IMR-90 (cell line): ENCODE measurements at regions not wholly inside any gene's neighbourhood (a gene's known extent, or its start where the extent isn't known, plus 50 kb on each side); places are given as distances from the start of the nearest gene placed in this dataset.

ENCODE experiments used
- BHLHE40 ChIP-seq: fragments of 150-350 bp; IDR thresholded peaks from 2 replicates; pipeline ENCODE4 v1.6.1; 2016; ENCODE audit warnings: mild to moderate bottlenecking, low read depth, low read length
- CEBPB ChIP-seq: IDR thresholded peaks from 2 replicates; pipeline ENCODE4 v1.6.1; 2012; ENCODE audit warnings: low read depth, low read length, improper control_type of control experiment
- FOS ChIP-seq: fragments of 150-350 bp; IDR thresholded peaks from 2 replicates; pipeline ENCODE4 v1.6.1; 2016; ENCODE audit warnings: low read depth, low read length
- MAZ ChIP-seq: IDR thresholded peaks from 2 replicates; pipeline ENCODE4 v1.6.1; 2012; ENCODE audit warnings: low read depth, mild to moderate bottlenecking, low read length, improper control_type of control experiment, moderate library complexity, borderline replicate concordance
- MXI1 ChIP-seq: IDR thresholded peaks from 2 replicates; pipeline ENCODE4 v1.6.1; 2012; ENCODE audit warnings: low read depth, mild to moderate bottlenecking, low read length, moderate library complexity, borderline replicate concordance
- NFE2L2 ChIP-seq: fragments of 150-350 bp; IDR thresholded peaks from 2 replicates; pipeline ENCODE4 v1.6.1; 2016; ENCODE audit warnings: low read depth, mild to moderate bottlenecking, low read length
- POLR2A ChIP-seq: IDR thresholded peaks from 2 replicates; pipeline ENCODE4 v1.6.1; 2012; ENCODE audit warnings: mild to moderate bottlenecking, low read depth, low read length
- RAD21 ChIP-seq: IDR thresholded peaks from 2 replicates; pipeline ENCODE4 v1.6.1; 2012; ENCODE audit warnings: low read length, improper control_type of control experiment
- RFX5 ChIP-seq: IDR thresholded peaks from 2 replicates; pipeline ENCODE4 v1.8.0; 2012; ENCODE audit warnings: low read depth, mild to moderate bottlenecking, low read length, moderate library complexity
- TF ChIP-seq, protein P1 (sequence below): fragments of 150-350 bp; IDR thresholded peaks from 2 replicates; pipeline ENCODE4 v1.6.1; 2017; ENCODE audit warnings: mild to moderate bottlenecking, antibody characterized with exemption, low read length, low read depth
- TF ChIP-seq, protein P2 (sequence below): conservative IDR thresholded peaks from 2 replicates; pipeline ENCODE4 v1.5.1; 2012; ENCODE audit warnings: mild to moderate bottlenecking, low read depth, low read length, improper control_type of control experiment

DNA sequence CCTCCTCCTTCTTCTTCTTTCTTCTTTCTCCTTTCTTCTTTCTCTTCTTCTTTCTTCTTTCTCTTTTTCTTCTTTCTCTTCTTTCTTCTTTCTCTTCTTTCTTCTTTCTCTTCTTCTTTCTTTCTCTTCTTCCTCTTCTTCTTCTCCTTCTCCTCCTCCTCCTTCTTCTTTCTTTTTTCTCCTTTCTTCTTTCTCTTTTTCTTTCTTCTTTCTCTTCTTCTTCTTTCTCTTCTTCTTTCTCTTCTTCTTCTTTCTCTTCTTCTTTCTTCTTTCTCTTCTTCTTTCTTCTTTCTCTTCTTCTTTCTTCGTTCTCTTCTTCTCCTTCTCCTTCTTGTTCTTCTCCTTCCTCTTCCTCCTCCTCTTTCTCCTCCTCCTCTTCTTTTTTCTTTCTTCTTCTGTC lies 1230.7 kb upstream of the USP15 start:
- TF ChIP-seq MXI1 (no peak), NFE2L2 (no peak), BHLHE40 (no peak), MAZ (no peak), POLR2A (no peak), RAD21 (no peak), CEBPB (no peak), RFX5 (no peak), FOS (no peak)
- TF ChIP-seq, protein P1, sequence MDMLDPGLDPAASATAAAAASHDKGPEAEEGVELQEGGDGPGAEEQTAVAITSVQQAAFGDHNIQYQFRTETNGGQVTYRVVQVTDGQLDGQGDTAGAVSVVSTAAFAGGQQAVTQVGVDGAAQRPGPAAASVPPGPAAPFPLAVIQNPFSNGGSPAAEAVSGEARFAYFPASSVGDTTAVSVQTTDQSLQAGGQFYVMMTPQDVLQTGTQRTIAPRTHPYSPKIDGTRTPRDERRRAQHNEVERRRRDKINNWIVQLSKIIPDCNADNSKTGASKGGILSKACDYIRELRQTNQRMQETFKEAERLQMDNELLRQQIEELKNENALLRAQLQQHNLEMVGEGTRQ: no peak
- TF ChIP-seq, protein P2, sequence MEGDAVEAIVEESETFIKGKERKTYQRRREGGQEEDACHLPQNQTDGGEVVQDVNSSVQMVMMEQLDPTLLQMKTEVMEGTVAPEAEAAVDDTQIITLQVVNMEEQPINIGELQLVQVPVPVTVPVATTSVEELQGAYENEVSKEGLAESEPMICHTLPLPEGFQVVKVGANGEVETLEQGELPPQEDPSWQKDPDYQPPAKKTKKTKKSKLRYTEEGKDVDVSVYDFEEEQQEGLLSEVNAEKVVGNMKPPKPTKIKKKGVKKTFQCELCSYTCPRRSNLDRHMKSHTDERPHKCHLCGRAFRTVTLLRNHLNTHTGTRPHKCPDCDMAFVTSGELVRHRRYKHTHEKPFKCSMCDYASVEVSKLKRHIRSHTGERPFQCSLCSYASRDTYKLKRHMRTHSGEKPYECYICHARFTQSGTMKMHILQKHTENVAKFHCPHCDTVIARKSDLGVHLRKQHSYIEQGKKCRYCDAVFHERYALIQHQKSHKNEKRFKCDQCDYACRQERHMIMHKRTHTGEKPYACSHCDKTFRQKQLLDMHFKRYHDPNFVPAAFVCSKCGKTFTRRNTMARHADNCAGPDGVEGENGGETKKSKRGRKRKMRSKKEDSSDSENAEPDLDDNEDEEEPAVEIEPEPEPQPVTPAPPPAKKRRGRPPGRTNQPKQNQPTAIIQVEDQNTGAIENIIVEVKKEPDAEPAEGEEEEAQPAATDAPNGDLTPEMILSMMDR: no peak
